Activated naive CD4-positive, alpha-beta T cell treated with anti-CD3 and anti-CD28 coated beads for 36 hours (primary cell): ENCODE measurements at regions not wholly inside any gene's neighbourhood (a gene's known extent, or its start where the extent isn't known, plus 50 kb on each side); places are given as distances from the start of the nearest gene placed in this dataset.

Source experiments
- CTCF ChIA-PET: fragments of 350-600 bp; sonication (Branson Sonifier 250); formaldehyde crosslinking; loops from one replicate; lab custom pipeline; 2021; ENCODE audit warnings: antibody characterized with exemption; lab: Charles Lee
- DNase-seq: peaks from one replicate; pipeline ENCODE4 v3.0.0-alpha.2; 2020
- H3K27ac Mint-ChIP-seq: one replicate; pipeline ENCODE4 v1.8.0; 2021; ENCODE audit warnings: mild to moderate bottlenecking, mixed read lengths
- H3K27me3 Mint-ChIP-seq: one replicate; pipeline ENCODE4 v1.8.0; 2021; ENCODE audit warnings: low read depth, mixed read lengths
- H3K36me3 Mint-ChIP-seq: one replicate; pipeline ENCODE4 v1.8.0; 2021; ENCODE audit warnings: low read depth, mixed read lengths
- H3K4me1 Mint-ChIP-seq: one replicate; pipeline ENCODE4 v1.8.0; 2021; ENCODE audit warnings: low read depth, mixed read lengths
- H3K4me3 Mint-ChIP-seq: one replicate; pipeline ENCODE4 v1.8.0; 2021; ENCODE audit warnings: mild to moderate bottlenecking, moderate library complexity, mixed read lengths
- H3K9me3 Mint-ChIP-seq: one replicate; pipeline ENCODE4 v1.8.0; 2021; ENCODE audit warnings: mixed read lengths
- intact Hi-C: fragments of 100-400 bp; cut with micrococcal nuclease; formaldehyde crosslinking; loops from one replicate; pipeline ENCODE4 v1.15.1; 2023

GRCh38 chr22:25362883-25363240 is 143.4 kb downstream of the CRYBB2 start:
- intact Hi-C loops: loop anchor here (1.0 to 5.0 kb wide), 3 partner anchors 39 to 409 kb away; no protein-coding TSS in a partner anchor
- Mint-ChIP-seq H3K4me3 (no peak overlapping the region), H3K4me1 (no peaks in the 10 kb centered on the region), H3K27me3 (no peaks in the 10 kb centered on the region), H3K9me3 (no peaks in the 10 kb centered on the region), H3K27ac (no peak overlapping the region), H3K36me3 (peaks cover 4% of the 10 kb centered on the region)
- DNase-seq: no peak
- CTCF ChIA-PET: interaction anchor here (1.1 to 1.7 kb wide), 4 partner anchors 43 to 408 kb away, joined by 4 read pairs; no protein-coding TSS in a partner anchor

GRCh38 chr22:25363474-25363873 is 144.0 kb downstream of the CRYBB2 start:
- CTCF ChIA-PET: interaction anchor here (0.6 to 1.7 kb wide), 4 partner anchors 42 to 570 kb away, joined by 3 to 4 read pairs (median 4); no protein-coding TSS in a partner anchor
- no peak overlapping the region for H3K4me3 Mint-ChIP-seq
- no peaks in the 10 kb centered on the region for H3K4me1 Mint-ChIP-seq
- no peaks in the 10 kb centered on the region for H3K9me3 Mint-ChIP-seq
- DNase-seq: no peak
- no peak overlapping the region for H3K27ac Mint-ChIP-seq
- intact Hi-C loops: loop anchor here (5.0 kb wide), 2 partner anchors 39 to 409 kb away; no protein-coding TSS in a partner anchor
- peaks cover 4% of the 10 kb centered on the region for H3K36me3 Mint-ChIP-seq
- no peaks in the 10 kb centered on the region for H3K27me3 Mint-ChIP-seq

- H3K36me3 Mint-ChIP-seq: peaks cover 2% of the 10 kb centered on the region
- H3K27ac Mint-ChIP-seq: no peak overlapping the region
- no peak overlapping the region for H3K4me3 Mint-ChIP-seq
- H3K27me3 Mint-ChIP-seq: no peaks in the 10 kb centered on the region
- no peaks in the 10 kb centered on the region for H3K9me3 Mint-ChIP-seq
- no peaks in the 10 kb centered on the region for H3K4me1 Mint-ChIP-seq
- CTCF ChIA-PET: interaction anchor here (0.6 kb wide), 1 partner anchor 12 kb away, joined by 3 read pairs; no protein-coding TSS in a partner anchor
- intact Hi-C loops: loop anchor here (5.0 kb wide), 2 partner anchors 38 to 408 kb away; no protein-coding TSS in a partner anchor
- no peak for DNase-seq
These were observed 144.8 kb downstream of the CRYBB2 start for GRCh38 chr22:25364281-25364680.

DNA sequence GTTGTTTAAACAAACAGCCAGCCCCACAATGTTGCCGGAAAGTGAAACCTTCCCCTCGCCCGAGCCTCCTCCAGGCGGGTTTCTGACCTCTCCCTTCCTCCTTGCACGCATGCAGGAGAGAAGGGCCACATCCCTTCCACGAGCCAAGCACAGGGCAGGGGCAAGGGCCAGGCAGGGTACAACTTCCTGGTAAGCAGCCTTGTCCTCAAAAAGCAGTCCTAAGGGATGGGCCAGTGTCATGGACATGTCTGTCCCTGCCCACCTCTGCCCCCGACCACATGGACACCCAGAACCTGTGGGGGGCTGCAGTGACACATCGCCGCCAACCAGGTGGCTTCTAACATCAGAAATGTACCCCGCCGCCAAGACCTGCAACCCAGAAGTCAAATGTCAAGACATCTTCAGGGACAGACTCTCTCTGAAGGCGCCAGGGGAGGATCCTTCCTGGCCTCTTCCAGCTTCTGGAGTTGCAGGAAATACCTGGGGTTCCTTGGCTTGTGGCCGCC is 145.3 kb downstream of the CRYBB2 start:
- H3K9me3 Mint-ChIP-seq: no peaks in the 10 kb centered on the region
- no peak for DNase-seq
- no peak overlapping the region for H3K4me3 Mint-ChIP-seq
- no peaks in the 10 kb centered on the region for H3K4me1 Mint-ChIP-seq
- CTCF ChIA-PET: interaction anchor here (0.6 kb wide), 1 partner anchor 11 kb away, joined by 3 read pairs; no protein-coding TSS in a partner anchor
- no peak overlapping the region for H3K27ac Mint-ChIP-seq
- H3K27me3 Mint-ChIP-seq: no peaks in the 10 kb centered on the region
- intact Hi-C loops: loop anchor here (5.0 kb wide), 2 partner anchors 38 to 408 kb away; no protein-coding TSS in a partner anchor
- H3K36me3 Mint-ChIP-seq: peaks cover 2% of the 10 kb centered on the region

DNA sequence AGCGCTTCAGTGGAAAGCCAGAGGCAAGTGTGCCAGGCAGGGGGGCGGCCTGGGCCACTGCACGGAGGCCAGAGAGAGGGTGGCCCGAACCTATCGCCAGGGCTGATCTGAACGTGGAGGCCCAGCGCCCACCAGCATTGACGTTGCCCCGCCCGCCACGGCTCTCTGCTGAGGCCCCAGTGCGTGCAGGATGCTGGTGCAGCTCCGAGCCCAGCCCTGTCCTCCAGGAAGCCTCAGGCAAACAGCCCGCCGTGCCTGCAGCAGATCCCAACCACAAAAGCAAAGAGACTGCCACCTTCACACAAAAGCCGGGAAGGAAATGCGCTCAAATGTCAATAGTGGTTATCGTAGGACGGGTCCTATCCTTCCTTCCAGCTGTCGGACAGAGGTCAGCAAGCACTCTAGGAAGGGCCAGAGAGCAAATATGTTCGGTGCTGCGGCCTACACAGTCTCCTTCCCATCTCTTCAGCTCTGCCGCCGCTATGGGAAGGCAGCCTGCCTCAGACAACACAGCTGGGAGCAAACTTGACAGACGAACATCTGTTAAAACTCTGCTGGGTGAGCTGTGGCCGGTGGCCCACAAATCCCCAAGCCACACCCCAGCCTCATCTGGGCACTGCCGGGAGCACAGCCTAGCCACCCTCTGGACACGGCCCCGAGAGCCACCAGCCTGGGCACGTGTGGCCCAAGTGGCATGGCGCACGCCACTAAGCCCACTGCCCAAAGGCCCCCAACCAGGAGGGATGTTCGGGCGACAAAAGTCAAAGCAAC is 146.2 kb downstream of the CRYBB2 start:
- no peak for DNase-seq
- Mint-ChIP-seq H3K27ac (no peak overlapping the region), H3K36me3 (no peaks in the 10 kb centered on the region), H3K4me1 (no peaks in the 10 kb centered on the region), H3K4me3 (no peak overlapping the region), H3K9me3 (no peaks in the 10 kb centered on the region), H3K27me3 (no peaks in the 10 kb centered on the region)
- CTCF ChIA-PET: no interaction called here
- intact Hi-C loops: no loop called here

GRCh38 chr22:25366408-25366807 is 147.0 kb downstream of the CRYBB2 start:
- H3K9me3 Mint-ChIP-seq: no peaks in the 10 kb centered on the region
- intact Hi-C loops: no loop called here

DNA sequence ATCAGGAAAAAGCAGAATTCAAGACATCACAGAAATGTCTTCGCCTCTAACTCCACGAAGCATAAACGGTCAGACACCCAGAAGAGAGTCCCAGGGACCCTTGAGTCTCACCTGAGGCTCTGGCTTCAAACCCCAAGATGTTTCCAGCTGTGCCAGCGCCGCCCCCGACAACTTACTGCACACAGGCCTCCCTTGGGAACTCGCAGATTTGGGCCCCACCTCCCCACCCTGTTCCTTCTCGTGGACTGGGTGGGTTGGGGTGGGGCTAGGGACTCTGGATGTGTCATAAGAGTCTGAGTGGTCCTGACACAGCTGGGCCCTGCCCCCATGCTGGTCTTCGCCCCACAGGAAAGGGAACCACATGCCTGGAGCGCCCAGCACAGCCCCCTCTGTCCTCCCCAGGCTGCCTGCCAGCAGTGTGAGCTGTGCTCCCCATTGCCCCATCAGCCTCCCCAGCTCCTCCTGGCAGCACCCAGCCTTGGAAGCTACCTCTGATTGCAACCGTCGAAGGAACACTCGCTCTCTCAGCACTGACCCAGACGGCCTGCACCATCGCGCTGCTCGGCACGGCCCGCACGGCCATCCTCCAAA is 147.5 kb downstream of the CRYBB2 start:
- CTCF ChIA-PET: no interaction called here
- no peaks in the 10 kb centered on the region for H3K9me3 Mint-ChIP-seq
- H3K4me3 Mint-ChIP-seq: no peak overlapping the region
- H3K36me3 Mint-ChIP-seq: peaks cover 2% of the 10 kb centered on the region
- H3K4me1 Mint-ChIP-seq: no peaks in the 10 kb centered on the region
- no peak for DNase-seq
- intact Hi-C loops: no loop called here
- no peaks in the 10 kb centered on the region for H3K27me3 Mint-ChIP-seq
- H3K27ac Mint-ChIP-seq: no peak overlapping the region

More at GRCh38 chr22:25366408-25366807, 147.0 kb downstream of the CRYBB2 start:
- Mint-ChIP-seq H3K27ac (no peak overlapping the region), H3K36me3 (peaks cover 2% of the 10 kb centered on the region), H3K4me1 (no peaks in the 10 kb centered on the region), H3K27me3 (no peaks in the 10 kb centered on the region), H3K4me3 (no peak overlapping the region)
- DNase-seq: no peak
- CTCF ChIA-PET: no interaction called here

DNA sequence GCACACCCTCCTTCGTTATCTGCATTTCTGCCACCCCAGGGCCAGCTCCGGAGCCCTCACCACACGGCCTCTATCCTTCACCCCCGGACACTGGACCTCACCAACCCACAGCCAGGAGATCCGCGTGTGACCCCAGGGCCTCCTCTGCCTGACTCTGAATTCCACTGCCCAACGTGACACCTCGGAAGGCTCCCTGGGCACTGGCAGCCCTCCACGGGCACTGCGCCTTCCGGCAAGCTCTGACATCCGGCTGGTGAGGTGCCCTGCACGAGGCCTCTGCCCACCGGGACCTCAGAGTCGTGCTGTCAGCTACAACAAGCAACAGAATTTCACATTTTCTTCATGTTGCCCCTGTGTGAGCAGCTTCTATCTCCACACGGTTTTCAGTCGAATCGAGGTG is 148.3 kb downstream of the CRYBB2 start:
- intact Hi-C loops: no loop called here
- H3K27me3 Mint-ChIP-seq: no peaks in the 10 kb centered on the region
- CTCF ChIA-PET: no interaction called here

GRCh38 chr22:25368271-25368670 is 148.8 kb downstream of the CRYBB2 start:
- intact Hi-C loops: no loop called here
- CTCF ChIA-PET: no interaction called here
- no peaks in the 10 kb centered on the region for H3K4me1 Mint-ChIP-seq
- H3K9me3 Mint-ChIP-seq: no peaks in the 10 kb centered on the region
- no peak overlapping the region for H3K4me3 Mint-ChIP-seq
- H3K27ac Mint-ChIP-seq: no peak overlapping the region
- peaks cover 5% of the 10 kb centered on the region for H3K36me3 Mint-ChIP-seq
- DNase-seq: no peak
- H3K27me3 Mint-ChIP-seq: no peaks in the 10 kb centered on the region

More for the DNA sequence above, 148.3 kb downstream of the CRYBB2 start:
- H3K27ac Mint-ChIP-seq: no peak overlapping the region
- H3K9me3 Mint-ChIP-seq: no peaks in the 10 kb centered on the region
- H3K4me3 Mint-ChIP-seq: no peak overlapping the region
- H3K36me3 Mint-ChIP-seq: peaks cover 5% of the 10 kb centered on the region
- no peak for DNase-seq
- H3K4me1 Mint-ChIP-seq: no peaks in the 10 kb centered on the region

DNA sequence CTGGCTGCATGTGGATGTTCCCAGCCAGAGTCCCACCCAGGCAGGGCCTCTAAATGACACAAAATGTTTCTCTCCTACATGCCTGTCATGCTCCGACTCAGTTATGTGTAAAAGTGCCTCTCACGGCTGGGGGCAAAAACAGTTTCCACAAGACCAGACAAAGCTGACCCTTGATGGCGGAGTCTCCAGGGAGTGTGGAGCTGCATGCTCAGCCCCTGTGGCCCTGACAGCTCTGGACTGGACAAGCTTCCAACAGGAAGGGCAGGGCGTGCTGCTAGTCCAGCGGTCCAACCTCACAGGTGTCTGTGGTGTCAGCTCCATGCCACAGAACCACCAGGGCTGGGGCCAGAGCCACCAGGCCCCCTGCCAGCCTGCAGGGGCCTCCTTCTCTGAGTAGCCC is 149.6 kb downstream of the CRYBB2 start:
- CTCF ChIA-PET: no interaction called here
- Mint-ChIP-seq H3K36me3 (peaks cover 8% of the 10 kb centered on the region), H3K4me1 (no peaks in the 10 kb centered on the region), H3K9me3 (no peaks in the 10 kb centered on the region), H3K27me3 (no peaks in the 10 kb centered on the region), H3K27ac (no peak overlapping the region), H3K4me3 (no peak overlapping the region)
- DNase-seq: no peak
- intact Hi-C loops: no loop called here

DNA sequence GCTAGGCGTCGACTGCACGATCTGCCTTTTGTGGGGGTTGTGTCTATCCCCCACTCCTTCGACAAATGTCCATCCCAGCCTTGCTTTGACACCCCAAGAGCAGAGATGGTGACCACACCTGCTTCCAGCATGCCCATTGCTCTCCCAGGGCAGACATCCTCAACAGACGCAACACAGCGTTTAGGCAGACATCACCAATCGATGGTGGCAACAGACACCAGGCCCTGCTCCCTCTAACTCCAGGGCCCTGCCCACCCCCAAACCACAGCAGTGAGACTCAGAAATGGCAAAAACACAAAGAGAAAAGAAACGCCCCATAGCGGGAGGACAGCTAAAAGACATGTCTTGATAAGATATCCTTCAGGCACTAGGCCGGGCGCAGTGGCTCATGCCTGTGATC is 150.9 kb downstream of the CRYBB2 start:
- no peak for DNase-seq
- Mint-ChIP-seq H3K4me3 (no peak overlapping the region), H3K4me1 (no peaks in the 10 kb centered on the region), H3K36me3 (peaks cover 9% of the 10 kb centered on the region), H3K27me3 (no peaks in the 10 kb centered on the region), H3K9me3 (no peaks in the 10 kb centered on the region), H3K27ac (no peak overlapping the region)
- CTCF ChIA-PET: no interaction called here
- intact Hi-C loops: no loop called here

- no peak overlapping the region for H3K4me3 Mint-ChIP-seq
- intact Hi-C loops: no loop called here
- peaks cover 18% of the 10 kb centered on the region for H3K36me3 Mint-ChIP-seq
- no peaks in the 10 kb centered on the region for H3K27me3 Mint-ChIP-seq
- CTCF ChIA-PET: no interaction called here
- H3K9me3 Mint-ChIP-seq: no peaks in the 10 kb centered on the region
- H3K4me1 Mint-ChIP-seq: no peaks in the 10 kb centered on the region
- peak overlapping the region; percentile 56 for H3K27ac Mint-ChIP-seq
- no peak for DNase-seq
These were observed 152.7 kb downstream of the CRYBB2 start for GRCh38 chr22:25372000-25372595.
